ENCODE measurements at regions not wholly inside any gene's neighbourhood (a gene's known extent, or its start where the extent isn't known, plus 50 kb on each side); places are given as distances from the start of the nearest gene placed in this dataset.

GRCh38 chr4:66216252-66216651 lies 546.0 kb upstream of the EPHA5 start:
- TF ChIP-seq POLR2AphosphoS5 (IDR thresholded peaks at IDR 0.05) (no peak), POLR2A (IDR thresholded peaks at IDR 0.05) (no peak)
- TF ChIP-seq, protein P1, sequence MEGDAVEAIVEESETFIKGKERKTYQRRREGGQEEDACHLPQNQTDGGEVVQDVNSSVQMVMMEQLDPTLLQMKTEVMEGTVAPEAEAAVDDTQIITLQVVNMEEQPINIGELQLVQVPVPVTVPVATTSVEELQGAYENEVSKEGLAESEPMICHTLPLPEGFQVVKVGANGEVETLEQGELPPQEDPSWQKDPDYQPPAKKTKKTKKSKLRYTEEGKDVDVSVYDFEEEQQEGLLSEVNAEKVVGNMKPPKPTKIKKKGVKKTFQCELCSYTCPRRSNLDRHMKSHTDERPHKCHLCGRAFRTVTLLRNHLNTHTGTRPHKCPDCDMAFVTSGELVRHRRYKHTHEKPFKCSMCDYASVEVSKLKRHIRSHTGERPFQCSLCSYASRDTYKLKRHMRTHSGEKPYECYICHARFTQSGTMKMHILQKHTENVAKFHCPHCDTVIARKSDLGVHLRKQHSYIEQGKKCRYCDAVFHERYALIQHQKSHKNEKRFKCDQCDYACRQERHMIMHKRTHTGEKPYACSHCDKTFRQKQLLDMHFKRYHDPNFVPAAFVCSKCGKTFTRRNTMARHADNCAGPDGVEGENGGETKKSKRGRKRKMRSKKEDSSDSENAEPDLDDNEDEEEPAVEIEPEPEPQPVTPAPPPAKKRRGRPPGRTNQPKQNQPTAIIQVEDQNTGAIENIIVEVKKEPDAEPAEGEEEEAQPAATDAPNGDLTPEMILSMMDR (IDR thresholded peaks at IDR 0.05 in 8 of 11, conservative IDR thresholded peaks at IDR 0.05 in 3 of 11): no peak
- H3K4me1 ChIP-seq: no peaks in the 10 kb centered on the region
- H3K4me3 ChIP-seq: no peak overlapping the region
- no peaks in the 10 kb centered on the region for H3K27me3 ChIP-seq (replicated peaks in 1 of 7)
- peaks cover 0 to 9% (median 0%) of the 10 kb centered on the region in 8 donors for H3K9me3 ChIP-seq
- no peak overlapping the region for H3K27ac ChIP-seq
- DNase-seq: no peak
- no peaks in the 10 kb centered on the region for H3K36me3 ChIP-seq
- intact Hi-C loops (cut with DNase I; ENCODE audit: low total_unique reads): no loop called here

- no peak overlapping the region for H3K27ac ChIP-seq
- intact Hi-C loops (cut with DNase I; ENCODE audit: low total_unique reads): no loop called here
- peaks cover 0 to 40% (median 29%) of the 10 kb centered on the region in 8 donors for H3K9me3 ChIP-seq
- H3K27me3 ChIP-seq (replicated peaks in 1 of 7): no peaks in the 10 kb centered on the region
- no peaks in the 10 kb centered on the region for H3K36me3 ChIP-seq
- WGBS, 5 donors: 89 to 93% (median 89%) methylated on average over 5 of the region's 5 CpGs
- DNase-seq: no peak
- TF ChIP-seq POLR2AphosphoS5 (IDR thresholded peaks at IDR 0.05) (no peak), POLR2A (IDR thresholded peaks at IDR 0.05) (no peak)
- TF ChIP-seq, protein P1 (IDR thresholded peaks at IDR 0.05 in 8 of 11, conservative IDR thresholded peaks at IDR 0.05 in 3 of 11): no peak
- H3K4me1 ChIP-seq: no peaks in the 10 kb centered on the region
- H3K4me3 ChIP-seq: no peak overlapping the region
These were observed 542.2 kb upstream of the EPHA5 start for GRCh38 chr4:66212489-66212888.

- 50 to 73% (median 60%) methylated on average over 3 of the region's 3 CpGs for whole genome bisulfite sequencing, 5 donors
These were observed 534.4 kb upstream of the EPHA5 start for GRCh38 chr4:66204534-66205247.

GRCh38 chr4:66202870-66203269 lies 532.6 kb upstream of the EPHA5 start:
- Histone ChIP-seq H3K27me3 (replicated peaks in 1 of 7) (no peaks in the 10 kb centered on the region), H3K4me1 (no peaks in the 10 kb centered on the region), H3K4me3 (no peak overlapping the region), H3K9me3 (peaks cover 0 to 25% (median 6%) of the 10 kb centered on the region in 8 donors), H3K27ac (no peak overlapping the region), H3K36me3 (no peaks in the 10 kb centered on the region)
- 75 to 91% (median 82%) methylated on average over 4 of the region's 4 CpGs for WGBS, 5 donors
- no peak for DNase-seq
- intact Hi-C loops (cut with DNase I; ENCODE audit: low total_unique reads): no loop called here
- TF ChIP-seq POLR2A (IDR thresholded peaks at IDR 0.05): no peak
- TF ChIP-seq, protein P1 (IDR thresholded peaks at IDR 0.05 in 8 of 11, conservative IDR thresholded peaks at IDR 0.05 in 3 of 11): no peak

More at GRCh38 chr4:66204534-66205247, 534.4 kb upstream of the EPHA5 start:
- peaks cover 0 to 41% (median 24%) of the 10 kb centered on the region in 8 donors for H3K9me3 ChIP-seq
- H3K27me3 ChIP-seq (replicated peaks in 1 of 7): no peaks in the 10 kb centered on the region
- no peaks in the 10 kb centered on the region for H3K36me3 ChIP-seq
- DNase-seq: no peak
- H3K27ac ChIP-seq: no peak overlapping the region
- no peaks in the 10 kb centered on the region for H3K4me1 ChIP-seq
- TF ChIP-seq, protein P1 (IDR thresholded peaks at IDR 0.05 in 8 of 11, conservative IDR thresholded peaks at IDR 0.05 in 3 of 11): no peak
- TF ChIP-seq POLR2AphosphoS5 (IDR thresholded peaks at IDR 0.05) (no peak), POLR2A (IDR thresholded peaks at IDR 0.05) (no peak)
- H3K4me3 ChIP-seq: no peak overlapping the region
- intact Hi-C loops (cut with DNase I; ENCODE audit: low total_unique reads): no loop called here
